Upper lobe of left lung (tissue), 4 donors: ENCODE measurements at regions not wholly inside any gene's neighbourhood (a gene's known extent, or its start where the extent isn't known, plus 50 kb on each side); places are given as distances from the start of the nearest gene placed in this dataset.

Experiments used
- POLR2A ChIP-seq, 4 donors: fragments of 450-650 bp; IDR thresholded peaks; one replicate each; pipeline ENCODE4 v1.5.1; 2016 to 2017; ENCODE audit warnings: antibody characterized with exemption in 4 of 4, mild to moderate bottlenecking in 2 of 4
- TF ChIP-seq, protein P1 (sequence below), 6 experiments: fragments of 450-650 bp in 4 of 6; fragments of 200-600 bp in 2 of 6; sonication (generic) in 2 of 6; IDR thresholded peaks; one replicate each; pipeline ENCODE4 v1.5.1; 2016 to 2019; ENCODE audit warnings: antibody characterized with exemption in 6 of 6

DNA sequence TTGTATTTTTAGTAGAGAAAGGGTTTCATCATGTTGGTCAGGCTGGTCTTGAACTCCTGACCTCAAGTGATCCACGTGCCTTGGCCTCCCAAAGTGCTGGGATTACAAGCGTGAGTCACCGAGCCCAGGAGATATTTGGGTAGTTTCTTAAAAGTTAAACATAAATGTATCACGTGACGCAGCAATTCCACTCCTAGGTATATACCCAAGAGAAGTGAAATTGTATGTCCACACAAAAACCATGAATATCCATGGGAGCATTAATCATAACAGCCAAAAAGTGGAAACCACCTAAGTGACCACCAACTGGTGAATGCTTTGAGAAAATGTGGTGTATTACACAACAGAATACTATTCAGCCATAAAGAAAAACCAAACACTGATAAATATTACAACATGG, 164.8 kb downstream of the MRPL14 start:
- TF ChIP-seq, protein P1, sequence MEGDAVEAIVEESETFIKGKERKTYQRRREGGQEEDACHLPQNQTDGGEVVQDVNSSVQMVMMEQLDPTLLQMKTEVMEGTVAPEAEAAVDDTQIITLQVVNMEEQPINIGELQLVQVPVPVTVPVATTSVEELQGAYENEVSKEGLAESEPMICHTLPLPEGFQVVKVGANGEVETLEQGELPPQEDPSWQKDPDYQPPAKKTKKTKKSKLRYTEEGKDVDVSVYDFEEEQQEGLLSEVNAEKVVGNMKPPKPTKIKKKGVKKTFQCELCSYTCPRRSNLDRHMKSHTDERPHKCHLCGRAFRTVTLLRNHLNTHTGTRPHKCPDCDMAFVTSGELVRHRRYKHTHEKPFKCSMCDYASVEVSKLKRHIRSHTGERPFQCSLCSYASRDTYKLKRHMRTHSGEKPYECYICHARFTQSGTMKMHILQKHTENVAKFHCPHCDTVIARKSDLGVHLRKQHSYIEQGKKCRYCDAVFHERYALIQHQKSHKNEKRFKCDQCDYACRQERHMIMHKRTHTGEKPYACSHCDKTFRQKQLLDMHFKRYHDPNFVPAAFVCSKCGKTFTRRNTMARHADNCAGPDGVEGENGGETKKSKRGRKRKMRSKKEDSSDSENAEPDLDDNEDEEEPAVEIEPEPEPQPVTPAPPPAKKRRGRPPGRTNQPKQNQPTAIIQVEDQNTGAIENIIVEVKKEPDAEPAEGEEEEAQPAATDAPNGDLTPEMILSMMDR (IDR thresholded peaks at IDR 0.05), result no peak
- no peak for TF ChIP-seq POLR2A (IDR thresholded peaks at IDR 0.05)
